Tibial nerve (tissue), 3 donors: ENCODE measurements at regions not wholly inside any gene's neighbourhood (a gene's known extent, or its start where the extent isn't known, plus 50 kb on each side); places are given as distances from the start of the nearest gene placed in this dataset.

ENCODE experiments used
- CTCF ChIP-seq, 5 experiments: fragments of 200-600 bp in 3 of 5; fragments of 450-650 bp in 2 of 5; sonication (generic) in 3 of 5; IDR thresholded peaks; one replicate each; pipeline ENCODE4 v1.5.1; 2016 to 2019; ENCODE audit warnings: antibody characterized with exemption in 5 of 5, mild to moderate bottlenecking in 3 of 5, moderate library complexity in 2 of 5
- POLR2A ChIP-seq, 2 donors: fragments of 450-650 bp; IDR thresholded peaks; one replicate each; pipeline ENCODE4 v1.6.1; 2017; ENCODE audit warnings: antibody characterized with exemption in 2 of 2, mild to moderate bottlenecking in 2 of 2, moderate library complexity in 2 of 2

GRCh38 chr18:29164020-29164706, 987.2 kb upstream of the CDH2 start:
- TF ChIP-seq CTCF (IDR thresholded peaks at IDR 0.05) (no peak), POLR2A (IDR thresholded peaks at IDR 0.05) (no peak)
